ENCODE measurements at regions not wholly inside any gene's neighbourhood (a gene's known extent, or its start where the extent isn't known, plus 50 kb on each side); places are given as distances from the start of the nearest gene placed in this dataset.
A peak's percentile ranks its signal among the peaks of the same experiment; 100 is the strongest.

DNA sequence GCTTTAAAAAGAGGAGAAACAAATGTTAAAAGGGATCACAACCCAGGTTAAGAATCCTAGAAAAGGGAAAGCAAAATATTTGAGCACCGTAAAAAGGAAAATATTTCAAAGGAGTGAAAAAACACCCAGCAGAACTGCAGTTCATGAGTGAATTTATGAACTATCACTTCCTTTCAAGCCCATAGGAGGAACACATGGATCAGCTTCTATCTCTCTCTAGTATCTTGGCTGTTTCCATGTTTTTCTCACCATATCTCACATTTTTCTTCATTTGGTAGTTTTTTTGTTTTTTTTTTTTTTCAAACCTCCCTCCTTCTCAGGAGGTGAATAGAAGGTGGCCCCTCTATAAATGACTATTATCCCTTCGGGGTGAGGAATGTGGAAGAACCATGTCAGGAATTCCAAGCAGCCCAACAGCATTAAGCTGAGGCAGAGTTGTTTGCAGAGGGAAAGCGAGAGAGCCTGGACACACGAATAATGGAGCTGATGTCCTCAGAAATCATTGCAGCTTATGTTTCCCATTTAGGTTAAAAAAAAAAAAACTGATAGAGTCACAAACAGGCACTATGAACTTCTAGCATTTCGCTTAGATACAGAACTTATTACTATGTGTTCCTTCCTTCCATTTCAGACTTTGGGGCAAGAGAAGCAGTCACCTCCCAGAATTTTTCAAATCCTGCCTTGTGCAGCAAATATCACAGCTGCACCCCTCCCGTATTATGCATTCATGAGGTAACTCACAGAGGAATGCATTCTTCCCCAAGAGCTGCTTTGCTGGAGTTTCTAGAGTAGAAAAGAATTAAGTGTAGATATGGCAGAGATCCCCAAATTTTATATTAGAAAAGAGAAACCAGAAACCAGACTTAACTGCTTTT is 315.6 kb downstream of the IRS1 start:
- H4K20me1 ChIP-seq (ENCODE audit: insufficient read depth, poor library complexity, severe bottlenecking), result no peaks in the 10 kb centered on the region
- no peaks in the 10 kb centered on the region for H3K9me2 ChIP-seq (replicated peaks; ENCODE audit: insufficient read depth)
- H3K36me3 ChIP-seq (replicated peaks; ENCODE audit: insufficient read depth, low read depth), result no peaks in the 10 kb centered on the region
- no peaks in the 10 kb centered on the region for H3K9me3 ChIP-seq (ENCODE audit: low read depth)
- peak overlapping the region; percentile 47 for H3K4me2 ChIP-seq
- no peak for DNase-seq (ENCODE audit: low spot score)
- no peaks in the 10 kb centered on the region for H3K79me2 ChIP-seq
- TF ChIP-seq EZH2phosphoT487 (IDR thresholded peaks at IDR 0.05; ENCODE audit: low read depth, severe bottlenecking, unreplicated experiment) (no peak), EZH2 (IDR thresholded peaks at IDR 0.05; ENCODE audit: borderline replicate concordance) (no peak)
- TF ChIP-seq, protein P1, sequence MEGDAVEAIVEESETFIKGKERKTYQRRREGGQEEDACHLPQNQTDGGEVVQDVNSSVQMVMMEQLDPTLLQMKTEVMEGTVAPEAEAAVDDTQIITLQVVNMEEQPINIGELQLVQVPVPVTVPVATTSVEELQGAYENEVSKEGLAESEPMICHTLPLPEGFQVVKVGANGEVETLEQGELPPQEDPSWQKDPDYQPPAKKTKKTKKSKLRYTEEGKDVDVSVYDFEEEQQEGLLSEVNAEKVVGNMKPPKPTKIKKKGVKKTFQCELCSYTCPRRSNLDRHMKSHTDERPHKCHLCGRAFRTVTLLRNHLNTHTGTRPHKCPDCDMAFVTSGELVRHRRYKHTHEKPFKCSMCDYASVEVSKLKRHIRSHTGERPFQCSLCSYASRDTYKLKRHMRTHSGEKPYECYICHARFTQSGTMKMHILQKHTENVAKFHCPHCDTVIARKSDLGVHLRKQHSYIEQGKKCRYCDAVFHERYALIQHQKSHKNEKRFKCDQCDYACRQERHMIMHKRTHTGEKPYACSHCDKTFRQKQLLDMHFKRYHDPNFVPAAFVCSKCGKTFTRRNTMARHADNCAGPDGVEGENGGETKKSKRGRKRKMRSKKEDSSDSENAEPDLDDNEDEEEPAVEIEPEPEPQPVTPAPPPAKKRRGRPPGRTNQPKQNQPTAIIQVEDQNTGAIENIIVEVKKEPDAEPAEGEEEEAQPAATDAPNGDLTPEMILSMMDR (IDR thresholded peaks at IDR 0.05; ENCODE audit: poor library complexity), result no peak
- WGBS (ENCODE audit: low lambda C conversion rate, missing lambda C conversion rate), result 24% methylated on average over 6 of the region's 6 CpGs
- no peaks in the 10 kb centered on the region for H3K27me3 ChIP-seq
- H3K27ac ChIP-seq, result peak overlapping the region; percentile 51
- peaks cover 16% of the 10 kb centered on the region for H3K4me1 ChIP-seq (ENCODE audit: insufficient read depth)
- peak overlapping the region; percentile 25 for H2AFZ ChIP-seq
- no peak overlapping the region for H3K4me3 ChIP-seq

DNA sequence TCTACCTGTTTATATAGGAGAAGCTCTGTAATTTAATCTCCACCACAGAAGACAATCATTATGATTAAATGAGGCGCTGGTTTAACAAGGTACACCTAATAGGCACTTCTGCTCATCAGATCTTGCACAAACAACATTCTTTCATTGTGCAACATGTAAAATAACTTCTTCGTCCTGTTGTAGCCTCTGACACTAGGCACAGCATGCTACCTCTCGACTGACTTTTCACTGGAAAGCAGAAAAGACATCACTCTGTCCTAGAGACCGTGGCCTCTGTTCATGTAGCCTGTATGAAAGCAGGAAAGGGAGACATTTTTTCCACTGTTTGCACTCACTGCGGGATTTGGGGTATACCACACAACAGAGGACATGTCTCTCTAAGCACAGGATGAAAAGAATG is 316.5 kb downstream of the IRS1 start:
- Histone ChIP-seq H3K9me3 (ENCODE audit: low read depth) (no peaks in the 10 kb centered on the region), H3K9me2 (replicated peaks; ENCODE audit: insufficient read depth) (no peaks in the 10 kb centered on the region), H3K36me3 (replicated peaks; ENCODE audit: insufficient read depth, low read depth) (no peaks in the 10 kb centered on the region), H3K27me3 (no peaks in the 10 kb centered on the region), H2AFZ (peak overlapping the region; percentile 25), H3K27ac (peak overlapping the region; percentile 51), H4K20me1 (ENCODE audit: insufficient read depth, poor library complexity, severe bottlenecking) (no peaks in the 10 kb centered on the region), H3K4me1 (ENCODE audit: insufficient read depth) (peaks cover 23% of the 10 kb centered on the region), H3K4me2 (peak overlapping the region; percentile 47), H3K79me2 (no peaks in the 10 kb centered on the region), H3K4me3 (no peak overlapping the region)
- TF ChIP-seq, protein P1 (IDR thresholded peaks at IDR 0.05; ENCODE audit: poor library complexity), result no peak
- TF ChIP-seq EZH2phosphoT487 (IDR thresholded peaks at IDR 0.05; ENCODE audit: low read depth, severe bottlenecking, unreplicated experiment), result no peak
- no peak for TF ChIP-seq EZH2 (IDR thresholded peaks at IDR 0.05; ENCODE audit: borderline replicate concordance)
- WGBS (ENCODE audit: low lambda C conversion rate, missing lambda C conversion rate), result 33% methylated on average over 5 of the region's 5 CpGs
- DNase-seq (ENCODE audit: low spot score), result no peak

- H4K20me1 ChIP-seq (ENCODE audit: insufficient read depth, poor library complexity, severe bottlenecking), result no peaks in the 10 kb centered on the region
- 19% methylated on average over 8 of the region's 8 CpGs for WGBS (ENCODE audit: low lambda C conversion rate, missing lambda C conversion rate)
- H3K9me3 ChIP-seq (ENCODE audit: low read depth), result no peaks in the 10 kb centered on the region
- no peaks in the 10 kb centered on the region for H3K36me3 ChIP-seq (replicated peaks; ENCODE audit: insufficient read depth, low read depth)
- no peaks in the 10 kb centered on the region for H3K9me2 ChIP-seq (replicated peaks; ENCODE audit: insufficient read depth)
- TF ChIP-seq EZH2phosphoT487 (IDR thresholded peaks at IDR 0.05; ENCODE audit: low read depth, severe bottlenecking, unreplicated experiment), result no peak
- TF ChIP-seq, protein P1 (IDR thresholded peaks at IDR 0.05; ENCODE audit: poor library complexity), result no peak
- TF ChIP-seq EZH2 (IDR thresholded peaks at IDR 0.05; ENCODE audit: borderline replicate concordance), result no peak
- H2AFZ ChIP-seq, result peak overlapping the region; percentile 46
- H3K4me1 ChIP-seq (ENCODE audit: insufficient read depth), result peaks cover 33% of the 10 kb centered on the region
- H3K27ac ChIP-seq, result peak overlapping the region; percentile 91
- H3K79me2 ChIP-seq, result no peaks in the 10 kb centered on the region
- peak; percentile 85 for DNase-seq (ENCODE audit: low spot score)
- H3K4me3 ChIP-seq, result no peak overlapping the region
- no peaks in the 10 kb centered on the region for H3K27me3 ChIP-seq
- H3K4me2 ChIP-seq, result peak overlapping the region; percentile 42
These were observed 321.4 kb downstream of the IRS1 start for GRCh38 chr2:226478109-226478809.

Measured in hepatocyte (in vitro differentiated cells).